GM12878 (cell line): ENCODE measurements at regions not wholly inside any gene's neighbourhood (a gene's known extent, or its start where the extent isn't known, plus 50 kb on each side); places are given as distances from the start of the nearest gene placed in this dataset.

Experiments used
- ATF7 ChIP-seq: fragments of 450-650 bp; IDR thresholded peaks from 2 replicates; pipeline ENCODE4 v1.6.1; 2016; ENCODE audit warnings: low read depth, mild to moderate bottlenecking
- BHLHE40 ChIP-seq, 2 experiments: fragments of 450-650 bp in 1 of 2; IDR thresholded peaks; 2 replicates each; pipeline ENCODE4 v1.6.1; 2011 to 2017; ENCODE audit warnings: low read depth in 2 of 2, borderline replicate concordance in 1 of 2, improper control_type of control experiment in 1 of 2, low read length in 1 of 2, mild to moderate bottlenecking in 1 of 2
- CBX3 ChIP-seq: fragments of 200-600 bp; sonication (generic); IDR thresholded peaks from 2 replicates; pipeline ENCODE4 v1.6.1; 2016; ENCODE audit warnings: low read depth, borderline replicate concordance
- ETV6 ChIP-seq, 2 experiments: fragments of 450-650 bp in 1 of 2; IDR thresholded peaks in 1 of 2; conservative IDR thresholded peaks in 1 of 2; 2 replicates each; pipeline ENCODE4 v1.6.1; 2014; ENCODE audit warnings: antibody characterized with exemption in 1 of 2, borderline replicate concordance in 1 of 2, low read depth in 1 of 2, mild to moderate bottlenecking in 1 of 2, moderate library complexity in 1 of 2
- HDAC6 ChIP-seq: fragments of 200-600 bp; sonication (generic); IDR thresholded peaks from one replicate; pipeline ENCODE4 v1.8.0; 2017; ENCODE audit warnings: antibody characterized with exemption; ENCODE audit not compliant: unreplicated experiment
- LARP7 ChIP-seq: fragments of 450-650 bp; IDR thresholded peaks from 2 replicates; pipeline ENCODE4 v1.6.1; 2017; ENCODE audit warnings: mild to moderate bottlenecking
- MTA3 ChIP-seq: IDR thresholded peaks from 2 replicates; pipeline ENCODE4 v1.6.1; 2012; ENCODE audit warnings: low read length, inconsistent platforms, borderline replicate concordance
- NKRF ChIP-seq: fragments of 450-650 bp; conservative IDR thresholded peaks from 2 replicates; pipeline ENCODE4 v1.6.1; 2017; ENCODE audit warnings: mild to moderate bottlenecking, moderate library complexity
- NR2C2 ChIP-seq: IDR thresholded peaks from 2 replicates; pipeline ENCODE4 v1.6.1; 2011; ENCODE audit warnings: borderline replicate concordance, low read depth; ENCODE audit not compliant: control insufficient read depth, insufficient read length
- RB1 ChIP-seq: fragments of 450-650 bp; formaldehyde crosslinking; IDR thresholded peaks from 2 replicates; pipeline ENCODE4 v1.6.1; 2017; ENCODE audit warnings: mild to moderate bottlenecking, borderline replicate concordance
- RUNX3 ChIP-seq: IDR thresholded peaks from 2 replicates; pipeline ENCODE4 v1.6.1; 2012; ENCODE audit warnings: low read length, inconsistent platforms
- SPI1 ChIP-seq: IDR thresholded peaks from 2 replicates; pipeline ENCODE4 v1.6.1; 2011; ENCODE audit warnings: low read depth, mild to moderate bottlenecking, low read length, moderate library complexity, borderline replicate concordance; ENCODE audit not compliant: insufficient read depth
- ZBTB40 ChIP-seq: fragments of 450-650 bp; IDR thresholded peaks from 2 replicates; pipeline ENCODE4 v1.6.1; 2016; ENCODE audit warnings: mild to moderate bottlenecking, moderate library complexity, borderline replicate concordance
- TF ChIP-seq, protein P1 (sequence below): IDR thresholded peaks from 2 replicates; pipeline ENCODE4 v1.6.1; 2011; ENCODE audit warnings: low read depth, low read length, improper control_type of control experiment, borderline replicate concordance
- TF ChIP-seq, protein P2 (sequence below): IDR thresholded peaks from 2 replicates; pipeline ENCODE4 v1.6.1; 2011; ENCODE audit warnings: mild to moderate bottlenecking, low read depth, low read length, moderate library complexity; ENCODE audit not compliant: insufficient replicate concordance
- TF ChIP-seq, protein P3 (sequence below): fragments of 450-650 bp; IDR thresholded peaks from 2 replicates; pipeline ENCODE4 v1.6.1; 2016; ENCODE audit warnings: mild to moderate bottlenecking

GRCh38 chr5:56686337-56687195 is 128.8 kb upstream of the MAP3K1 start (continued):
- TF ChIP-seq, protein P1, sequence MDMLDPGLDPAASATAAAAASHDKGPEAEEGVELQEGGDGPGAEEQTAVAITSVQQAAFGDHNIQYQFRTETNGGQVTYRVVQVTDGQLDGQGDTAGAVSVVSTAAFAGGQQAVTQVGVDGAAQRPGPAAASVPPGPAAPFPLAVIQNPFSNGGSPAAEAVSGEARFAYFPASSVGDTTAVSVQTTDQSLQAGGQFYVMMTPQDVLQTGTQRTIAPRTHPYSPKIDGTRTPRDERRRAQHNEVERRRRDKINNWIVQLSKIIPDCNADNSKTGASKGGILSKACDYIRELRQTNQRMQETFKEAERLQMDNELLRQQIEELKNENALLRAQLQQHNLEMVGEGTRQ = no peak
- TF ChIP-seq RUNX3 (peak; percentile 75), ZBTB40 (no peak), LARP7 (no peak), NR2C2 (no peak), BHLHE40 (IDR thresholded peaks at IDR 0.05; ENCODE audit: borderline replicate concordance in 1 of 2, low read depth in 2 of 2, low read length in 1 of 2) (peak; percentile 66 to 87; a peak in 3 of 4 replicates), CBX3 (no peak), SPI1 (peak; percentile 96), ETV6 (conservative IDR thresholded peaks at IDR 0.05 in 1 of 2, IDR thresholded peaks at IDR 0.05 in 1 of 2; ENCODE audit: borderline replicate concordance in 1 of 2, low read depth in 1 of 2) (no peak), ATF7 (peak; percentile 83), MTA3 (peak; percentile 55; the same call in 1 of the 2 replicates), NKRF (no peak), RB1 (no peak), HDAC6 (no peak)
- TF ChIP-seq, protein P2, sequence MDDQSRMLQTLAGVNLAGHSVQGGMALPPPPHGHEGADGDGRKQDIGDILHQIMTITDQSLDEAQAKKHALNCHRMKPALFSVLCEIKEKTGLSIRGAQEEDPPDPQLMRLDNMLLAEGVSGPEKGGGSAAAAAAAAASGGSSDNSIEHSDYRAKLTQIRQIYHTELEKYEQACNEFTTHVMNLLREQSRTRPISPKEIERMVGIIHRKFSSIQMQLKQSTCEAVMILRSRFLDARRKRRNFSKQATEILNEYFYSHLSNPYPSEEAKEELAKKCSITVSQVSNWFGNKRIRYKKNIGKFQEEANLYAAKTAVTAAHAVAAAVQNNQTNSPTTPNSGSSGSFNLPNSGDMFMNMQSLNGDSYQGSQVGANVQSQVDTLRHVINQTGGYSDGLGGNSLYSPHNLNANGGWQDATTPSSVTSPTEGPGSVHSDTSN = no peak
- TF ChIP-seq, protein P3, sequence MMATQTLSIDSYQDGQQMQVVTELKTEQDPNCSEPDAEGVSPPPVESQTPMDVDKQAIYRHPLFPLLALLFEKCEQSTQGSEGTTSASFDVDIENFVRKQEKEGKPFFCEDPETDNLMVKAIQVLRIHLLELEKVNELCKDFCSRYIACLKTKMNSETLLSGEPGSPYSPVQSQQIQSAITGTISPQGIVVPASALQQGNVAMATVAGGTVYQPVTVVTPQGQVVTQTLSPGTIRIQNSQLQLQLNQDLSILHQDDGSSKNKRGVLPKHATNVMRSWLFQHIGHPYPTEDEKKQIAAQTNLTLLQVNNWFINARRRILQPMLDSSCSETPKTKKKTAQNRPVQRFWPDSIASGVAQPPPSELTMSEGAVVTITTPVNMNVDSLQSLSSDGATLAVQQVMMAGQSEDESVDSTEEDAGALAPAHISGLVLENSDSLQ = peak; percentile 53; the same call in 1 of the 2 replicates
